ENCODE measurements at regions not wholly inside any gene's neighbourhood (a gene's known extent, or its start where the extent isn't known, plus 50 kb on each side); places are given as distances from the start of the nearest gene placed in this dataset.

DNA sequence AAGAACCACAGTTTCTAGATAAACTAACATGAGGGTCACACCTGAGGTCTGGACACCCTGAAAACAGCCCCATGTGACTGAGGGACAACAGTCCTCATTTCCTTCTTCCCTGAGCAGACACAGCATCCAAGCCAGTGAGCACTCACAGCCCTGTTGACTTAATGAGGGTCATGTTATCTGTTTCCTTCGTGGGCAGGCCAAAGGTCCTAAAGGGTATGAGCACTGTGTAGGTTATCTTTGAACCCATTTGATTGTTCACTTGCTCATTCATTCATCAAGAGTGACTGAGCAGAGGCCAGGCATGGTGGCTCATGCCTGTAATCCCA, 170.7 kb upstream of the B3GAT1 start:
- DNase-seq = no peak

DNA sequence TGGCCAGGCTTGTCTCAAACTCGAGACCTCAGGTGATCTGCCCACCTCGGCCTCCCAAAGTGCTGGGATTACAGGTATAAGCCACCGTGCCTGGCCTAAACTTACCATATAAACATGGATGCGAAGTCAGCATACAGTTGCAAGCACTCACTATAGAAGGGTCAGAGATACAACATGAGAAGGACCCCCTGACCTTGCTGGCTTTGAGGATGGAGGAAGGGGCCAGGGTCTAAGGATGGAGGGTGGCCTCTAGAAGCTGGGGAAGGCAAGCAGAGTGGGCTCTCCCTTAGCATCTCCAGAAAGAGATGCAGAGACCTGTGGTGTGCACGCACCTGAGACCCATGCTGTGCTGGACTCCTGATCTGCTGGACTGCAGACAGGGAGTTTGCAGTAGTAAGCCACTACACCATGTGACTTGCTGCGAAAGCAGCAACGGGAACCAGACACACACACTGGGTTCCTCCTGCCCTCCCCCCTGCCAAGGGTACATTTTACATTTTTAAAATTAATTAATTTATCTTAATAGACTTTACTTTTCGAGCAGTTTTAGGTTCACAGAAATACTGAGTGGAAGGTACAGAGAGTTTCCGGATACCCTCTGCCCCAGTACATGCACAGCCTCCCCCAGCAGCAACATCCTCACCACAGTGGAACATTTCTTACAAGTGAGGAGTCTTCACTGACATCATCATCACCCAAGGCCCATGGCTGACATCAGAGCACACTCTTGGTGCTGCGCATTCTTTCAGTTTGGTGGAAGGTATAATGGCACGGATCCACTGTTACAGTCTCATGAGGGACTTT, 170.1 kb upstream of the B3GAT1 start:
- no peak for DNase-seq

DNA sequence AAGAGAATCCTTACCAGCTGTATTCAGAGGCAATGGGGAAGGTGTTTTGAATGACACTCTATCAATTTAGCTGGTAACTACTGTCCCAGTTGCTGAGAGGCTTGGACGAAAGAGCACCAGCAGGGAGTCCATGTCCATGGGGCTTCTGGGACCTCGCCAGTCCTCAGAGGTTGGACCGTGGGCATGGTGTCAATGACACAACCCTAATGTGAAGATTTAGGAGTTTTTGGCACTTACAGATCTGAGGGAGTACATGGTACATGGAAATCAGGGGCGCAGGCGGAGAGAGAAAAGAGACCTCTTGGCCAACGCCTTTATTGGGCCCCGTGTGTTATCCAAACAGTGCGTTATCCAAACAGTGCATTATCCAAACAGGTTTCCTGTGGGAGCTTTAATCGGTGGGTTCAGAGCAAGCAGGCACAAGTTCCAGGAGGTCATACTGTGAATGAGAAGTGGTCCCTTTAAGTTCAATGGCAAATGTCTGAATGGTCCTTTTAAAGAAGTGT, 169.1 kb upstream of the B3GAT1 start:
- no peak for DNase-seq

GRCh38 chr11:134580610-134580975, 168.6 kb upstream of the B3GAT1 start:
- no peak for DNase-seq

DNA sequence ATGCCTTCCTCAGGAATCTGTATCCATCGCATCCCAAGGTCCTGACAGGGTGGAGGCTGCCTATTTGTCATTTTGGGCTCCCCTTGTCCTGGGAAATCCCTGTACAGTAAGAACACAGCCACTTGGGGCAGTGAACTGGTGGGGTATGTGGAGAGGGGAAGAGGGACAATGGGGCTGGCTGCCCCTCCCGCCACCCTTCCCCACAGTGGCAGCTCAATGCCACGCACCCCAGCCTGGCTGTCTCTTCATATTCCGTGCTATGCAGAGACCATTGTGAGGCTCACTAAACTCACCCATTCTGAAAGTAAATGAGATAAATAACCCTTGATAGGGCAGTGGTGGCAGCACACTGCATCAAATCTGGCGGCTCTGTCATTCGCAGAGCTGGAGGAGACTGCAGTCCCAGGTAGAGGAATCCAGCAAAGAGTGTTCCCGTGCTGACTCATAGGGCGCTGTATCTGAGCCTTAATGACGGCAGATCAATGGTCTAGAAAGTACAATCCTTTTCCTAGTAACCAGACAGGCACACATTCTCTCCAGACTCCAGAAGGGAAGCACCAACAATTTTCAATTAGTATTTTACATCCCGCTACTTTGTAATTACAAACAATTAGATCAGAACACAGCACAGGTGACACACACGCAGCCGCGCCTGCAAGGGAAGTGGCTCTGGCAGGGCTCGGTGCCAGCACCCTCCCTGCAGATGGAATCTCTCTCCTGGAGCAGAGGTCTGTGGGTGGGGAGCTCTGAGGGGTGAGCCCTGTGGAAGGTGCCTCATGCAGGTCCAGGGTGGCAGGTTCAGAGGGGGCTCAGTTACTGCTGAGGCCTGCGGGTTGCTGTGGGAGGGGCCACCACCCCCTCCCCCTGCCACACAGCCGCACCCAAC, 167.9 kb upstream of the B3GAT1 start:
- no peak for DNase-seq

- no peak for DNase-seq
Measured at GRCh38 chr11:134578807-134579723, 167.0 kb upstream of the B3GAT1 start.

DNA sequence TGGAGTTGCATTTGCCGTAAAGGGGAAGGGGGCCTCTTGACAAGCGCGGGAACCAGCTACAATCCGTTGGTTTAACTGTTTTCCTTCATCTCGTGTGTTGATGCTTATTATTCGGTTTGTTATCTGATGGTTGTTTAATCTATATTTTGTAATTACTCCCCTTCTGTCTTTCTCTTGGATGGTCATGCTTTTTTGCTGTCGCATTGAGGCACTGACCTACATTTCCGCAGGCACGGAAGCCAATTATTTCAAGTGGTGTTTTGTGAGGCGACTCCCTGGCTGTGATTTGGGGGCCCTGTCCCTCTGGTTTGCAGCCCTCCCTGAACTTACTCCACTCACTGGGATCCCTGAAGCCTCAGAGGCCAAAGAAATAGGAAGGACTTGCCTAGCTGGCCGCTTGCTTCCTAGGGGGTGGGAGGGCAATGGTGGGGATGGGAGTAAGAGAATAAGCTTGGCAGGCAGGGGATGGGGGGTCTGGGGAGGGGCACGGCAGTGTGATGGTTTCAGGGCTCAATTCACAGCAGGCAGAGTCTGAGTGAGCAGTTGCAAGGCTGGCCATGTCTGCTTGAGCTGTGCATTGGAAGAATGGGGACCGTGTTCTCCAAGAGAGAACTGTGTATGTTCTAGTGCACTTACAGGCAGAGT, 165.8 kb upstream of the B3GAT1 start:
- DNase-seq = no peak

DNA sequence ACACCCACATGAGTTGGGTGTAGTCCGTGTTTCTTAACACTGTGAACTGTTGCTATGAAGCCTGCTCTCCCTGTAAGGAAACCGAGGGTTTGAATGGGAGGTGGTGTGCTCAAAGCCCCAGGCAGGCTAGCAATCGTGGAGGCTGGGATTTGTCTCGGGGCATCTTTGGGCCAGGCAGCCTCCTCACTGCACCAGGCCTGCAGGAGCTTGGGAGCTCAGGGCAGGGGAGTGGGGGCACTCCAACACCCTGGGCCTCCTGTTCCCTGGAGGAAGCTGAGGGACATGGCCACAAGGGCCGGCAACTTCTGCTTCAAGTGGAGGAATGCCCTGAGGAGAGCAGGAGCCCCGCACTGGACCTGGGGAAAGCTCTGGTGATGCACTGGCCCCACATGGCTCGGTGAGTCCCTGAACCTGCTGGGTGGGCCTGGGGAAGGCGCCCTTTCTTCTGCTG, 164.7 kb upstream of the B3GAT1 start:
- no peak for DNase-seq

DNA sequence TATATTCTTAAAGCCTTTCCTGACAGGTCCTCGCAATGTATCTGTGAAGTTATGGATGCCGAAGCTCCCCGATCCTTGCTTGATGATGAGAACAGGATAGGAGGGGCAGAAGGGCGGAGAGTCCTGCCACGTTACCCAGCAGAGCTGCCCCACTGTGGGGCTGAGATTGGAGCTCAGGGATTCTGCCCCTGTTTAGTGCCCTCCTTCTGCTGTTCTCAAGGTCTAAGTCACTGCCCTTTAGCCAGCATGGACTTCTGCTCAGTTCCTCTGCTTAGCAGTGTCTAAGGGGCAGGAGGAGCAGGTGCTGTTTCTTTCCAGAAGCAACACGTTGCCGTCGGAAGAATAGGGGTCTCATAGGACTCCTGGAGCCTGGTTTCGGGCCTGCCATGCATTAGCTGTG, 164.2 kb upstream of the B3GAT1 start:
- DNase-seq = no peak

- no peak for DNase-seq
Measured at GRCh38 chr11:134575504-134576230, 163.6 kb upstream of the B3GAT1 start.

DNA sequence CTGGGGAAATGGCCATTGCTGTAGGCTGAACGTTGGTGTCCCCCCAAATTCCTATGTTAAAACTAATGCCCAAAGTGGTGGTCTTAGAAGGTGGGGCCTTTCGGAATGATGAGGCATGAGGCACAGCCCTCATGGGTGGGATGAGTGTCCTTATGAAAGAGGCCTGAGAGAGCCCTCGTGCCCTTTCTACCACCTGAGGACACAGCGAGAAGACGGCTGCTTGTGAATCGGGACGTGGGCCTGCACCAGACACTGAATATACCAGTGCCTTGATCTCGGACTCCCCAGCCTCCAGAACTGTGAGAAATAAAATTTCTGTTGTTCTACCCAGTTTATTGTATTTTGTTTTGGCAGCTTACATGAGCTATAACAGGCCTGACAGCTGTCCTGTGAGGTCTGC, 162.9 kb upstream of the B3GAT1 start:
- DNase-seq = no peak

- no peak for DNase-seq
Measured at GRCh38 chr11:134574425-134574824, 162.4 kb upstream of the B3GAT1 start.

DNA sequence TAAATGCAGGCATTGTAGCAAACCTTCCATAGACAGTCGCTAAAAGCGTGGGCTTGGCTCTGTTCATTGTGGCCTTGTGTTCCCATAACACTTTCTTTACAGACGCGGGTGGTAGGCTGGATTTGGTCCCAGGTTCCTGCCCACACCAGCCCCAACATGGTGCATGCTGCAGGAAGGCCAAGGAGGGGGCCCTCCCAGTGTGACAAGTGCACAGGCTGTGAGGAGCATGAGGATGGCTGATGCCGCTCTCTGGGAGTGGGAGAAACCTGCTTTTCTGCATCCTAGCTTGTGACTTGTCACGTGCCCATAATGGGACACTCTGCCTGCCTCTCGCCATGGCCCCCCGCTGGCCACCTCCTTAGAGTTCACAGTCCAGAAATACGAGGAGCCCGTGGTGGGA, 161.8 kb upstream of the B3GAT1 start:
- no peak for DNase-seq

DNA sequence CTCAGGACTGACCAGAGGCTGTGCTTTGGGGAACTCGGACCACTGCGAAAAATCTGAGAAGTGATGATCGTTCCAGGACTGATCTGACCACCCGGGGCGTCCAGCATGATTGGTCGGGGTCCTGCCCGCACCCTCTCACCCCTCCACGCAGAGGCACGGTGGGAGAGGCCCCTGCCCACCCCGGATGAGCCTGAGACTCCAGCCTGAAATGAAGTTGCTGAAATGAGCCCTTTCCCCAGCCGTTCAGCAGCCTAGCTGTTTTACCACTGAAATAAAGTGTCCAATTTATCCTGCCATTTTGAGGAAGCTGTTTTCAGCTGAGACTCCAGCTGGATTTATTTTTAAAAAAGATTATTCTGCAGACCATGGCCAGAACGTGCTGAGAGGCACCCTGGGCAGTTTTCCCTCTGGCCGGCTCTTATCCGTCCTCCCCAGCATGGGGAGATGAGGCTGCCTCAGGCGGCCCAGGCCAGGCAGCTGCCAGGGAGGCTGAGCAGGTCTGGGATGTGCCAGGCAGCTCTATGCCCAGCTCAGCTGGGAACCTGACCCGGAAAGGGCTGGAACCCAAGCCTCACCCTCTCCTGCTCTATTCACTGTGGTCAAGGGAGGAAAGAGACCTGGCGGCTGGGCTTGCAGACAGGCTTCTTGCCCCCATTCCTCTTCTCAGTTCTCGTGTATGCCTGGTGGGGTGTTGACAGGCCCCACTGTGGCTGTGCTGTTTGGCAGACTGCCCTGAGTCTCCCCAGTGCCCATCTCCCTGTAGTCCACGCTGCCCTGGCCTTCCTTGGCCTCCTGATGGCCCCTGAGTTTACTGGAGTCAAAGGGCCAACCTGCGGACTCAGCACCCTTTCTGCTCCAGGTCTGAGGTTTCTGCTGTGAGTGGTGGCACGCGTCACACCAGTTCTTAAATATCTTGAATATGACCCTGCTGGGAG, 161.0 kb upstream of the B3GAT1 start:
- DNase-seq = no peak

- no peak for DNase-seq
Measured at GRCh38 chr11:134571301-134571700, 159.3 kb upstream of the B3GAT1 start.

DNA sequence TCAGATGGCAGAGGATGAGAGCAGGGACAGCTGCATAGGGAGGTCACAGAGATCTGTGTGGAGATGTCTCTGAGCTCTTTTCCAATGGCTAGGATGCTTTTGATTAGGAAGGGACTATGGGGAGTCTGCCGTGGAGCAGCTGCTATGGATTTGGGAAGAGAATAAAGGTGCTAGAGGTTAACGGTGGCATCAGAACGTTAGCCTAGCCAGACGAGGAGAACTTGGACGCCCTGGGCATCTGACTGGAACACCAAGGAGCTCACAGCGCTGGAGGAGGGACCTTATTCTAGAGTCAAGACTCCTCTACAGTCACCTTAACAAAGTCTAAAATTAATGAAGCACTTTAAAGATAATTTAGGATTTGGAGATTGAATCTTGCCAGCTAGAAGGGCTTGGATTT, 157.2 kb upstream of the B3GAT1 start:
- no peak for DNase-seq

DNA sequence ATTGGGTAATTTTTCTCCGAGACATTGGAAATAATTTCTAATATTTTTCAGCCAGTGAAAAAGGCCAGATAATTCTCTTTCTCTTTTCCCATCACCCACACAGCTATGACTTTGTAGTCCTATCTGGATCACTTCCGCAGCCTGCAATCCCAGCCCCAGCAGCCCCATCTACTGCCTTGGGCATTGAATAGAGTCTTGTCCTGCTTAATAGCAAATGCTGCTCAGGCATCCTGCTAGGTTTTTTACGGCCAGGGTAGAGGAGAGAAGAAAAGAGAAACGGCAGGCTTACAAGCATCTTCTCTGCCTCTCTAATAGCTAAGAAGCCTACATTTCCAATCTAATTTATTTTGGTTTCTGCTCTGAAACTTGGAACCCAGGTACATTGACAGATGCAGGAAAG, 154.3 kb upstream of the B3GAT1 start:
- DNase-seq = peak; percentile 47

DNA sequence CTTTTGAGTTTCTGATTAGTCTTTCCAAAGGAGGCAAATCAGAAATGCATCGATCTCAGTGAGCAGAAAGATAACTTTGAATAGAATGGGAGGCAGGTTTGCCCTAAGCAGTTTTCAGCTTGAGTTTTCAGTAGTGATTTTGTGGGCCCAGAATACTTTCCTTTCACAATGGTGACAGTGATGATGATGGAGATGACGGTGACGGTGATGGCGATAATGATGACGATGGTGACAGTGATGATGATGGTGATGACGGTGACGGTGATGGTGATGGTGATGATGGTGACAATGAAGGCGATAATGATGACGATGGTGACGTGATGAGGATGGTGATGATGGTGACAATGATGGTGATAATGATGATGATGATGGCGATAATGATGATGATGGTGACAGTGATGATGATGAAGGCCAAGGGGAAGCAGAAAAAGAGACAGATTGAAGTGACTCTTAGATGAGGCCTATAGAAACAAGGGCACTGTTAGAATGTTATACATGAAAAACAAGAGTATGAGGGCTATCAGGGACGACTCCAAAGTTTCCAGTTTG, 153.4 kb upstream of the B3GAT1 start:
- no peak for DNase-seq

DNA sequence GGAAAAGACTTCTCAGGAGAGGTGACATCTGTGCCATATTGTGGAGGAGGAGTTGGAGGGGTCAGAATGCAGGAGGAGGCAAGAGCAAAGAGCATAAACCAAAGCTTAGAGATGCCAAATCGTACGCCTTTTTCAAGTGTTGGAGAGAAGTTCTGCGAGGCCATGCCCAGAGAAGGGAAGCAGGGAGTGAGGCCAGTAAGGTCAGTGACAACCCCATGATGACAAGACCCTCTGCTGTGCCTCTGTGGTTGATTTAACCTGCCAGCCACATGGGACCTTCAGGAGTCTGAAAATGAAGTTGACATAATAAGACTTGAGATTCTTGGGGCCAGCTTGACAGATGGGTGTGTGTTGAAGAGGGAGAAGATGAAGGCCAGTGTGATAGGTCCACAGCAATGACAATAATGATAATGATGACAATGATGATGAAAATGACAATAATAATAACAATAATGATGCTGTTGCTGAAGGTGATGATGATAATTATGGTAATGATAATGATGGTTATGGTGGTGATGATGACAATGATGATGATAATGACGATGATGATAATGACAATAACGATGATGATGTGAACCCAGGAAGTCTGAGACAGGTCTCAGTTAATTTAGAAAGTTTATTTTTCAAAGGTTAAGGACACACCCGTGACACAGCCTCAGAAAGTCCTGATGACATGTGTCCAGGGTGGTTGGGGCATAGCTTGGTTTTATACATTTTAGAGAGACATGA, 152.6 kb upstream of the B3GAT1 start:
- no peak for DNase-seq

Measured in midbrain (tissue), 1 donor.